DMS 273 treated with DMSO at 0.1 percent for 48 hours (cell line): ENCODE measurements at regions not wholly inside any gene's neighbourhood (a gene's known extent, or its start where the extent isn't known, plus 50 kb on each side); places are given as distances from the start of the nearest gene placed in this dataset.
A peak's percentile ranks its signal among the peaks of the same experiment; 100 is the strongest.
"Not testable (repeated sequence)": the region's sequence is repeated elsewhere in the genome, so short reads cannot be mapped to it uniquely, and the experiment has no call there.

Source experiments
- DNase-seq: peaks from one replicate; lab custom pipeline; 2025; lab: John Stamatoyannopoulos, UW

DNA sequence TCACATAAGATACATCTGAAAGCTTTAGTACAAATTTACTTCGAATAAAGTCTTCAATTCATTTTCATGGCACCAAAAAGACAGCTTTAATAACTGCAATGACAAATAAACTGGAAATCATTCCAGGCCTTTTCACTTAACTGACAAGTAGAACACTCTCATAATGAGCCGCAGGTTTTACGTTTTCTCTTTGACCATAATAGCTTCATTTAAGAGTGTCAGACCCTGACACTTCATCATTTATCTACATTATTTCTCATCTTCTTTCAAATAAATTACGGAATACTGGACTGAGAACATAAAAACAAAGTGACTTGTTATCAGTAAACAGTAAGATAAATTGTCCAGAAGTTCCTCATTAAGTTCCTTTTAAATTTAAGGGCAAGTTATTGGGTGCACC is 1252.9 kb upstream of the ACVR2A start:
- no peak for DNase-seq

- no peak for DNase-seq
Measured at GRCh38 chr2:146587291-146587713, 1257.5 kb upstream of the ACVR2A start.

DNA sequence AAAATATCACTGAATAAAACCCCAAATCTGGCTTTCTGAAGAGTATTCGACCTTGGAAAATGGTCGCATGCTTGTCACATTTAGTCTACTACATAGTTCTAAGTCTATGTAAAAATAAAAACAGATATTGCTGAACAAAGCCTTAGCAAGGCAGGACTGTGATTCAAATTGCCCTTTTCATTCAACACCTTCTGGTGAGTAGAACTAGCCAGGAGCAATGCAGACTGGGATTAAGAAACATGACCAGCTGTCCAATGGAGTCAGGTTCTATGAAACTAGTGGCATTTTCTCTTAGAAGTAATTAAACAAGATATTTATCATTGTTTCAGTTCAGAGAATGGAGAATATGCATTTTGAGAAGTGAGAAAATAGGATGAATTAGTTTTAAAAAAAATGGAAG is 1260.5 kb upstream of the ACVR2A start:
- DNase-seq, result peak; percentile 39

DNA sequence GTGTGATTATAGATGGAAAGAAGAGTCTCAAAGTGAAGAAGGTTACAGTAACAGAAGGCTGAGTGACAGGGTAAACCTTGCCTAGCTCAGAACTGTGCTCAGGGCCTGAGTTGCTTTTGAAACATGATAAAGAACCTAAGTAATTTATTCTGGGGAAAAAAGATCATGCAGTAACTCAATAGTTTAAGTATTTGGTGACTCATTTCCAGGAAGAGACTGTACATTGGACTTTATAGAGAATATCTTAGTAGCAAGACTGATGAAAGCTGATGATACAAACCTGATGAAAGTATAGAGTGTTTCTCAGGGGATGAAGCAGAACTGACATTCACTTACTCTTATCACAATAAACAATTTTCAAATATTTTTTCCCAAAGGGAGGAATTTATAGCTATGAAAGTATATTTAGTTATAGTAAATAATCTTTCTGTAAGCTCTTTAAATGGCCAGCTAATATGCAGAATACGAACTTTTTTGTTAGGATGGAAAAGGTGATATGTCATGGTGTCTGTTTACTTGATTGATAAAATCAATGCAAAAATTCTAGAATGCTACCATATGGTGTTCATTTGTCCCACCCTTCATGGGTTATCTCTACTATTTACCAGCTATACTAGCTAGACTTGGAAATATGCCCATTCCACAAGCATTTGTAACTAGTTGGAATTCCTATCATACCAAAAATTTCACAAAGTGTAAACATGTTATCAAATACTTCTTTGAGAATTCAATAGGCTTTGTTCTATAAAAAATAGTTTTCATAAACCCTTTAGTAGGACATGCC is 1265.5 kb upstream of the ACVR2A start:
- DNase-seq, result peak; percentile 33

- DNase-seq, result peak; percentile 63
Measured at GRCh38 chr2:146576339-146577111, 1268.3 kb upstream of the ACVR2A start.

DNA sequence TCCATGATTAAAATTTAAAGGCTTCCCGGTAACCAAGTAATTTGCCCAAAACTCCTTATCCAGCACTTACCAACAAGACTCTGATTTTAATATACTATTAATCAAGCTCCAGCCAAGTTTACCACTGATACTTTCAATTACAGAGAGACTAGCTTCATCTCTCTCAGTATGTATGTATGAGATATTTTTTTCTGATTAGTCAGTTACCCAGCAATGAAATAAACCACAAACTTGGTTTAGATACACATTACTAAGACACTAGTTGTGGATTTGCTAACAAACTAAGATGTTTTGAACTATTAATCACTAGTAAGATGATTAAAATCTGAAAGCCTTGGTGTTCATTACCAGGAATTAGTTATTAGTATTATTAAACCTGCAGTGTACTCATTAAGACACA is 1272.2 kb upstream of the ACVR2A start:
- no peak for DNase-seq

GRCh38 chr2:146561996-146562395 is 1282.8 kb upstream of the ACVR2A start:
- no peak for DNase-seq

GRCh38 chr2:146547236-146547635 is 1297.6 kb upstream of the ACVR2A start:
- no peak for DNase-seq

GRCh38 chr2:146544701-146545100 is 1300.1 kb upstream of the ACVR2A start:
- no peak for DNase-seq

- DNase-seq, result no peak
Measured at GRCh38 chr2:146541896-146542295, 1302.9 kb upstream of the ACVR2A start.

GRCh38 chr2:146540271-146540932 is 1304.4 kb upstream of the ACVR2A start:
- no peak for DNase-seq

DNA sequence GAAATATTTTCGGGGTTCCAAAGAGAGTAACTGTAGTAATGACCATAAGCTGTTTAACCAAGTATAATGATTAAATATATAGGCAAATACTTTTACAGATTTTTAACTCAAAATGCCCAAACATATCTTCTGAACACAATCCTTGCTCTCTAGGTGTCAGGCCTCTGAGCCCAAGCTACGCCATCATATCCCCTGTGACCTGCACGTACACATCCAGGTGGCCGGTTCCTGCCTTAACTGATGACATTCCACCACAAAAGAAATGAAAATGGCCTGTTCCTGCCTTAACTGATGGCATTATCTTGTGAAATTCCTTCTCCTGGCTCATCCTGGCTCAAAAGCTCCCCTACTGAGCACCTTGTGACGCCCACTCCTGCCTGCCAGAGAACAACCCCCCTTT is 1305.1 kb upstream of the ACVR2A start:
- not testable (repeated sequence) for DNase-seq

- DNase-seq, result no peak
Measured at GRCh38 chr2:146537477-146537876, 1307.4 kb upstream of the ACVR2A start.

GRCh38 chr2:146532509-146533147 is 1312.2 kb upstream of the ACVR2A start:
- DNase-seq, result no peak

- no peak for DNase-seq
Measured at GRCh38 chr2:146532009-146532408, 1312.8 kb upstream of the ACVR2A start.

DNA sequence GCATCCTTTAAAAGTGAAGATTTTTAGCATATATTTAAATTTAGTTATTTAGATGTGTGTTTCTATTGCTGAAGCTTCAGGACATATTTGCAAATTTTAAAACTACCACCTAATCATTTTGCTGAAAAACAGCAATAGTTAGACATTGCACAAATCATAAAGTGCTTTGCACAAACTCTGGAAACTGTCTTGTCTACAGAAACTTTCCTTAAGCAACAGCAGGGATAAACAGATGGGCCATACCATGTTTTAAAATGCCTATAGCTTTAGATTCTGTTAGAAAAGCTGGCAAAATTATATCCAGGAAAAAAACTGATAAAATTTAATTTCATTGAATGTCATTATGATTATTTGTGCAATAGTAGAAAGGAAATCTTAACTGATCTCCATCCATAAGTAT is 1313.9 kb upstream of the ACVR2A start:
- DNase-seq, result no peak

DNA sequence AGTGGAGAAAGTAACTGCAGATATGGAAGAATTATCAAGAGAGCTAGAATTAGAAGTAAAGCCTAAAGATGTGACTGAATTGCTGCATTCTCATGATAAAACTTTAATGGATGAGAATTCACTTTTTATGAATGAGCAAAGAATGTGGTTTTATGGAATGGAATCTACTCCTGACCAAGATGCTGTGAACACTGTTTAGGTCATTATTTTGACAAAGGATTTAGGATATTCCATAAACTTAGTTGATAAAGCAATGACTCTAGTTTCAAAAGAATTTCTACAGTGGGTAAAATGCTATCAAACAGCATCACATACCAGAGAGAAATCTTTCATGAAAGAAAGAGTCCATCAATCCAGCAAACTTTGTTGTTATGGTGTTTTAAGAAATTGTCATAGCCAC is 1317.7 kb upstream of the ACVR2A start:
- no peak for DNase-seq

- DNase-seq, result no peak
Measured at GRCh38 chr2:146523196-146523595, 1321.6 kb upstream of the ACVR2A start.

DNA sequence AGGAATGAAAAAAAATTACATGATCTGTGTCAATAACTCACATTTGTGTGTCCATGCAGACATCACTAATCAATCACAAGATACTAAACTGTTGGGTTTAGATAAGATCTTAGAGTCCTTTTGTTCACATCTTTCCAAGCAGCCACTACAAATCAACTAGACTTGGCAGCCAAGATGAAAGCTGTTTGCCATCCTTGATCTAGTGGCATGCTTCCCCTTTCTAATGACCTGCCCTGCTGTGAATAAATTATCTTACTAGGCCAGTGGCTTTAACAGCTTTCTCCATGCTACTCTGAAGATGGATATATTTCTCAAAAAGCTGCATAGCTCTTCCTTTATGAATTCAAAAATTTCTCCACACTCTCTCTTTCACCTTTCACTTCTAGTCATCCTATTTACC is 1338.0 kb upstream of the ACVR2A start:
- no peak for DNase-seq

DNA sequence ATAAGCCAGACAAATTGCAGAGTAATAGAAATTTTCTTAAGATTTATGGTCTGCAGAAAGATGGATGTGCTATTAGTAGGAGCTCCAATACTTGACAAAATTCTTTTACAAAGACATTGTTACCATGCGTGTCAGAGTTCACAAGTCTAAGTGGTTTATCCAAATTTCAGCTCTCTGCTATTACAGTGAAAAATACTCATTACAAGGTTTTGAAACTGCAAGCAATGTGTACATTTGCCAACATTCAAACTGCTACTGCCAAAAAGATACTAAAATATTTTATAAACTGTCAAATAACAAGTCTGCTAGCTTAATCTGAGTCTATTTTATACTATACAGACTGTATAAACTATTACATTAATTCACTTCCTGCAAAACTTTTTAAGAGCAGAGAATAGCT is 1341.5 kb upstream of the ACVR2A start:
- DNase-seq, result no peak

- DNase-seq, result no peak
Measured at GRCh38 chr2:146496248-146496647, 1348.6 kb upstream of the ACVR2A start.

DNA sequence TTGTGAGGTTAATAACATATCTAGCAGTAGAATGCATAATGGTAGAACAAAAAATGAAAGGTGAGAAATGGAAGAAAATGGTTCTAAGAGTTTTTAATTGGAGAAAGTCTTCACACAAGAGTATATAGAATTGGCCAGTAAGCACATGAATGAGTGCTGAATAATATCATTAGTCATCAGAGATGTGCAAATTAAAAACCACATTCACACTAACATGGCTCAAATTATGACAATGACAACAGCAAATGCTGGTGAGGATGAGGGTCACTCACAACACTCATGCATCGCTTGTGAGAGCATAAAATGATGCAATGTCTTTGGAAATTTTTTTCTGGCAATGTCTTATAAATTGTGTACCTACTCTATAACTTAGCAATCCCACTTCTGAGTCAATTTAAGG is 1355.4 kb upstream of the ACVR2A start:
- no peak for DNase-seq
